Mucosa of rectum (tissue), 2 donors: ENCODE measurements at regions not wholly inside any gene's neighbourhood (a gene's known extent, or its start where the extent isn't known, plus 50 kb on each side); places are given as distances from the start of the nearest gene placed in this dataset.
"Not testable (repeated sequence)": the region's sequence is repeated elsewhere in the genome, so short reads cannot be mapped to it uniquely, and the experiment has no call there.

Experiments used
- H3K27ac ChIP-seq, 2 donors: one replicate each; pipeline ENCODE4 v1.7.0; 2013; ENCODE audit warnings: inconsistent platforms in 2 of 2, low read depth in 2 of 2, low read length in 2 of 2
- H3K27me3 ChIP-seq, 2 donors: one replicate each; pipeline ENCODE4 v1.7.0; 2013; ENCODE audit warnings: low read length in 2 of 2; ENCODE audit not compliant: control insufficient read depth in 2 of 2, insufficient read depth in 2 of 2
- H3K36me3 ChIP-seq, 2 donors: one replicate each; pipeline ENCODE4 v1.7.0; 2013; ENCODE audit warnings: low read length in 2 of 2; ENCODE audit not compliant: control insufficient read depth in 2 of 2, insufficient read depth in 2 of 2
- H3K4me1 ChIP-seq, 2 donors: one replicate each; pipeline ENCODE4 v1.7.0; 2013; ENCODE audit warnings: low read length in 2 of 2, mild to moderate bottlenecking in 1 of 2; ENCODE audit not compliant: control insufficient read depth in 2 of 2, insufficient read depth in 2 of 2
- H3K4me3 ChIP-seq, 2 donors: one replicate each; pipeline ENCODE4 v1.7.0; 2013; ENCODE audit warnings: low read length in 2 of 2
- H3K9ac ChIP-seq, 2 donors: one replicate each; pipeline ENCODE4 v1.7.0; 2013; ENCODE audit warnings: low read length in 2 of 2, low read depth in 1 of 2, mild to moderate bottlenecking in 1 of 2
- H3K9me3 ChIP-seq, 2 donors: one replicate each; pipeline ENCODE4 v1.7.0; 2013; ENCODE audit warnings: low read length in 2 of 2; ENCODE audit not compliant: control insufficient read depth in 2 of 2
- donor health status: healthy.
- donor health status: Normal muscosa, but diverticular disease.

DNA sequence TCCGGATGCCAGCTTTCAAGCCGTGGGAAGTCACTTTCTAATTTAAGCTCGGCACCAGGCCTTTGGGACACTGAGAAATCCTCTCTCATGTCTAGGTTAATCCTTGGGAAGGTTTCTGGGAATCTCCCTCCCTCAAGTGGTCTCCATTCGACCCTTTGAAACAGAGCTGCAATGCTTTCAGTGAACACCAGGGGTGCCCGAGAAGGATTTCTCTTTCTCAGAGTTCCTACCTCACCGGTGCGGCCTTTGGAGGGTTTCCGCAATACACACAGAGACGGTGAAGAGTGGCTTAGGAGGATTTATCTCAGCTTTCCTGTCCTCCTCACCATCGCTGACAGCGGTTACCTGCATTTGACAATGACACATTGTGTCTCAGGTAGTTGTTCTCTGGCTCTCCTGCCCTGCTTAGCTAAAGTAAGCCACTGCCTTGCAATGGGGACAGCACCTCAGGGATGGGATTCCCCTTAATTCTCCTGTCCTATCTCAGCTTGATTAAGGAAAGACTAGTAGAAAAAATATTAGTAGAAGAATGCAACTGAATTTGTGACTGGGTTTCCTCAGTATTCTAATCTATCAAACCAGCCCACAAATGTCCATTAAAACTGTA lies 180.6 kb downstream of the GABRG2 start:
- H3K4me1 ChIP-seq: no peaks in the 10 kb centered on the region
- H3K9me3 ChIP-seq: no peaks in the 10 kb centered on the region
- no peak overlapping the region for H3K9ac ChIP-seq
- no peaks in the 10 kb centered on the region for H3K27me3 ChIP-seq
- H3K27ac ChIP-seq: no peak overlapping the region
- no peaks in the 10 kb centered on the region for H3K36me3 ChIP-seq
- H3K4me3 ChIP-seq: no peak overlapping the region

DNA sequence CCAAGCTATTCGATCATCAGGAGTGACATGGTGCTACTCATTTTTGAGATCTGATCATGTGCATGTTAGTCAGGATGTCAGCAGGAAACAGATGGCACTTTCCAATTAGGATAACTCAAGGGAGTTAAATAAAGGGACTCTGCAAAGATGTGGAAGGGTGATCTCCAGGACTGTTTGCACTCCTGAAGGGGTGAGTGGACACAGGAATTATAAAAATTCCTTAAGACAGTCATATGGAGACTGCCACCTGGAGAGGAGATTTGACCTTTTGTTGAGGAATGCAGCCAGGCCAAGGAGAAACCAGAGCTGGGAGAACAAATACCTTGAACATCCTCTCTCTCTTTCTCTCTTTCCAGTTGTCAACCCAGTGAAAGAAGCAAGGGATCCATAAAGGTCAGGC lies 189.1 kb downstream of the GABRG2 start:
- H3K4me3 ChIP-seq: no peak overlapping the region
- no peak overlapping the region for H3K27ac ChIP-seq
- H3K36me3 ChIP-seq: no peaks in the 10 kb centered on the region
- no peaks in the 10 kb centered on the region for H3K9me3 ChIP-seq
- peaks cover 0 to 2% of the 10 kb centered on the region in 2 donors for H3K4me1 ChIP-seq
- no peaks in the 10 kb centered on the region for H3K27me3 ChIP-seq
- no peak overlapping the region for H3K9ac ChIP-seq

DNA sequence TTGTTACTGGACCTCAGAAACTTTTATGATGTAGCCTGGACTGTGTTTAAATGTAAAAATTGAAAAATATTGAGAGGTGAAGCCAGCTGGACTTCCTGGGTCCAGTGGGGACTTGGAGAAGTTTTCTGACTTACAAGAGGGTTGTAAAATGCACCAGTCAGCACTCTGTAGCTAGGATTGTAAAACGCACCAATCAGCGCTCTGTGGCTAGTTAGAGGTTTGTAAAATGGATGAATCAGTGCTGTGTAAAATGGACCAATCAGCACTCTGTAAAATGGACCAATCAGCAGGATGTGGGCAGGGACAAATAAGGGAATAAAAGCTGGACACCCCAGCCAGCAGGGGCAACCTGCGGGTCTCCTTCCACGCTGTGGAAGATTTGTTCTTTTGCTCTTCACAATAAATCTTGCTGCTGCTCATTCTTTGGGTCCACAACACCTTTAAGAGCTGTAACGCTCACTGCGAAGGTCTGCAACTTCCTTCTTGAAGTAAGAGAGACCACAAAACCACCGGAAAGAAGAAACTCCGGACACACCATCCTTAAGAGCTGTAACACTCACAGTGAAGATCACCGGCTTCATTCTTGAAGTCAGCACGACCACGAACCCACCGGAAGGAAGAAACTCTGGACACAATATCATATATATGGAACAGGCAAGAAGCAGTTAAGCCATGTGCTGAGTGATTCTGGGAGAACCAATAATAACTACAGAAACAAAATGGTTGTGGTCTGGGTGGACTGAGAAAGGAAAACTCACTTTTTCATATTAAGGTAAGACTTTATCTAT lies 201.3 kb downstream of the GABRG2 start:
- Histone ChIP-seq H3K4me3 (no peak overlapping the region), H3K27ac (no peak overlapping the region), H3K9me3 (no peaks in the 10 kb centered on the region), H3K36me3 (no peaks in the 10 kb centered on the region), H3K9ac (no peak overlapping the region), H3K4me1 (no peaks in the 10 kb centered on the region), H3K27me3 (no peaks in the 10 kb centered on the region)

DNA sequence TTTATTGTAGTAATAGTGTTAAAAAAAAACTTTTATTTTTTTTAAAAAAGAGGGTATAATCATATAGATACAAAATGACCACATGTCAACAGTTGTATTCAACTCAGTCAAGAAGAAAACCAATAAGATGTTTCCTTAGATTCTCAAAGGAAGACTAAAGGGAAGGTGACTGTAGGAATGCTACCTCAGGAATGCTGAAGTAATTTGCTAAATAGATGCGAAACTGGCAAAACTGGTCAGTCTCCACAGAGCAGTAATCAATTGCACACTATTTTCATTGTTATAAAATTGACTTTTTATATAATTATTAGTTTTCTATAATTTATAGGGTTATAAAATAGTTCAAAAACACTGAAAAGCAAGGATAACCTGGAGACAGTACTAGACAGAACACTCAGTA lies 204.8 kb downstream of the GABRG2 start:
- Histone ChIP-seq H3K27ac (no peak overlapping the region), H3K27me3 (no peaks in the 10 kb centered on the region), H3K4me1 (no peaks in the 10 kb centered on the region), H3K9ac (no peak overlapping the region), H3K4me3 (no peak overlapping the region), H3K36me3 (no peaks in the 10 kb centered on the region), H3K9me3 (no peaks in the 10 kb centered on the region)

DNA sequence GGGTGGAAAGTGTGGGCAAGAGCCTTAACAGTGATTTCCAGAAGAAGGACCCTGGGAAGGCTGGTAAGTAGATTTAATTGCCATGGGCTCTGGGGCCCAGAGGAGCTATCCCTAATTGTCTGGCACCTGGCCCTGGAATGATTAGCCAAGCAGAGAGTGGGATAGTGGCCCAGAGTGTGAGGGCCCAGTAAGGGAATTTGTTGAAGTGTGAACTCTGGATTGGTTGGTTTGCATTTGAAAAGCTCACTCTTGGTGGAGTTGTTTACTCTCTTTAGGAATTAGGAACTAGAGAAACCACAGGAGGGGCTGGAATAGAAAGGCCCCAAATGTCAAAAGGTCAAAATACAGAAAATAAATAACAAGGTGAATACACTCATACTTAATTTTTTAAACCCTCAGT lies 207.1 kb downstream of the GABRG2 start:
- no peaks in the 10 kb centered on the region for H3K9me3 ChIP-seq
- no peaks in the 10 kb centered on the region for H3K27me3 ChIP-seq
- H3K4me1 ChIP-seq: no peaks in the 10 kb centered on the region
- H3K36me3 ChIP-seq: no peaks in the 10 kb centered on the region
- H3K9ac ChIP-seq: no peak overlapping the region
- no peak overlapping the region for H3K4me3 ChIP-seq
- H3K27ac ChIP-seq: no peak overlapping the region

DNA sequence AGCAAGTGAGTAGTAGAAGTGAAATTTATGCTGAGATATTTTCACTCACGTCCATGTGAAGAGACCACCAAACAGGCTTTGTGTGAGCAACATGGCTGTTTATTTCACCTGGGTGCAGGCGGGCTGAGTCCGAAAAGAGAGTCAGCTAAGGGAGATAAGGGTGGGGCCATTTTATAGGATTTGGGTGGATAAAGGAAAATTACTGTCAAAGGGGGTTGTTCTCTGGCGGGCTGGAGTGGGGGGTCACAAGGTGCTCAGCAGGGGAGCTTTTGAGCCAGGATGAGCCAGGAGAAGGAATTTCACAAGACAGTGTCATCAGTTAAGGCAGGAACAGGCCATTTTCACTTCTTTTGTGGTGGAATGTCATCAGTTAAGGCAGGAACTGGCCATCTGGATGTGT lies 207.8 kb downstream of the GABRG2 start:
- not testable (repeated sequence) for H3K27me3 ChIP-seq, H3K4me1 ChIP-seq, H3K9ac ChIP-seq, H3K27ac ChIP-seq, H3K4me3 ChIP-seq, H3K36me3 ChIP-seq, H3K9me3 ChIP-seq

DNA sequence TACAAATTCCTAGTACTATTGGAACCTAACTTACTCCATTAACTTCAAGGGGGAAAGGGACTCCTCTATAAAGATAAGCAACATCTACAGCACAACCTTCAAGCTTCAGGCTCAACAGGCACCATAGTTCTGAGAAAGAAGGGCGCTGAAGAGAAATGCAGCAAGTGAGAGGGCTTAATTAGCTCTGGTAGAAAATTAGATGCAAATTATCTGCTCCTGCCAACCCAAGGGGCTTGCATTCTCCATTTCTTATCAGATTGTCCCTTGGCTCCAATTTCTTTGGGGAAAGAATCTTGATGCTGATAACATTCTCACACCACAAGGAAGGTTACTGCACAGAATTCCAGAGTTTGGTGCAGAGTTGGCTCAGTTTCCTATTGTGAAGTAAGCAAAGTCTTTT lies 214.6 kb downstream of the GABRG2 start:
- Histone ChIP-seq H3K36me3 (no peaks in the 10 kb centered on the region), H3K27ac (no peak overlapping the region), H3K27me3 (no peaks in the 10 kb centered on the region), H3K4me1 (no peaks in the 10 kb centered on the region), H3K9me3 (no peaks in the 10 kb centered on the region), H3K4me3 (no peak overlapping the region), H3K9ac (no peak overlapping the region)

DNA sequence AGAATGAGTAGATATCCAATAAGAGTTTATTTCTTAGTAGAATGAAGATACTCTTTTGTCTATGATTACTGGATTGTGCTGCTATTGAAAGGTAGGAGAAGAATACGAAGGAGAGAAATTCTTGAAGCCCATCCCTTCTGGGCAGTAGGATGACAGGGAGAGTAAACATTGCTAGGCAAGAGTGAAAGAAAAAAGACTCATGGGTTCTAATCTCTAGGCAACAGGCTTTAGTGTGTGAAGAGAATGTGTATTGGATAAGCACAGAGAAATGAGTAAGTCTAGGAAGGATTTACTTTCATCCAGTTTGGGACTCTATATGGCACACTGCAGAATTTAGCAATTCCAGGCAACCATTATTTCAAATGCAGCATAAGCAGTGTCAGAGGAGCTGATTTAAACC lies 216.0 kb downstream of the GABRG2 start:
- Histone ChIP-seq H3K27me3 (no peaks in the 10 kb centered on the region), H3K27ac (no peak overlapping the region), H3K9me3 (no peaks in the 10 kb centered on the region), H3K4me3 (no peak overlapping the region), H3K36me3 (no peaks in the 10 kb centered on the region), H3K9ac (no peak overlapping the region), H3K4me1 (no peaks in the 10 kb centered on the region)

DNA sequence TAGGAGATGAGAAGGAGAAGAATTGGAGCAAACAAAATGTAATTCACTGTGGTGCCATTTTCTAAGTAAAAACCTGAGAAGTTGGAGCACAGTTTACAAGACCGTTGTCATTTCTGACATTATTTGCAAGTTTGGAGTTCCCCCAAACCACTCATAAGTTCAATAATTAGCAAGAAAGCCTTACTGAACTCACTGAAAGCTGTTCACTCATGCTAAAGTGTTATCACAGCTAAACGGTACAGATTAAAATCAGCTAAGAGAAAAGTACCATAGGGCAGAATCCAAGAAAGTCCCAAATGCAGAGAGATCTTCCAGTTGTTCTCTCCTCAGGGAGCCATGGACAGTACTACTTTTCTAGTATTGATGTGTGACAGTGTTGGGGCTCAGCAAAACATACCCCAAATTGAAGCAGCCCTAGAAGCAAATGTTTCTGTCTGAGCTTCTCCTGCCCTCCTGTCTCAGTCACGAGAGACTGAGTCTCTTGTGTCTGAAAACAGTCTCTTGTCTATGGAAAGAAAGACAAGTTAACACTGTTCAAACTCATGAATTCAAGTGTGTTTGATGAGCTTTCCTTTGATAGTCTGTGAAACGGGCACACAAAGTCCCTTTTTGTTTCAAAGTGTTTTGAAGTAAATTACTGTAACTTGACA lies 221.2 kb downstream of the GABRG2 start:
- Histone ChIP-seq H3K27ac (no peak overlapping the region), H3K9me3 (no peaks in the 10 kb centered on the region), H3K27me3 (no peaks in the 10 kb centered on the region), H3K9ac (no peak overlapping the region), H3K4me1 (no peaks in the 10 kb centered on the region), H3K4me3 (no peak overlapping the region), H3K36me3 (no peaks in the 10 kb centered on the region)

DNA sequence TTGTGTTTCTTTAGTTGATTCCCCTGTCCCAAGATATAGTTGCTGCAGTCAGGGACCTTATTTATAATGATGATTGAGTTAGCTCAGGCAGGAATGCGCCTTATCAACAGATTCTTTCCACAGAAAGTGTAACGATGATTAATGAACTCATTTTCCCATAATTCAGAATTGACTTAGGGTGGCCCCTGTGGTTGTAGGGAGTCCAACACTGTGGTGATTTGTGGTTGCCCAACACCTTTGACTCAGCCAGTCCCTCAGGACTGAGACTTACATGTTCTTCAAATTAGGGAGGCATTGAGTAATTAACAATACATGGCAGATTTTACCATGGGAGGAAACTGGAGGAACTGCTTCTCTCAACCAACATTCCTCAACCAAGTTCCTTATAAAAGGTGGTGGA lies 221.9 kb downstream of the GABRG2 start:
- Histone ChIP-seq H3K27me3 (no peaks in the 10 kb centered on the region), H3K9me3 (no peaks in the 10 kb centered on the region), H3K9ac (no peak overlapping the region), H3K4me3 (no peak overlapping the region), H3K4me1 (no peaks in the 10 kb centered on the region), H3K27ac (no peak overlapping the region), H3K36me3 (no peaks in the 10 kb centered on the region)
